Keratinocyte (primary cell): ENCODE measurements at regions not wholly inside any gene's neighbourhood (a gene's known extent, or its start where the extent isn't known, plus 50 kb on each side); places are given as distances from the start of the nearest gene placed in this dataset.

Experiments used
- DNase-seq: peaks from one replicate; pipeline ENCODE4 v3.0.0-alpha.2; 2011; ENCODE audit warnings: low read depth, missing footprints, low spot score
- FAIRE-seq: peaks from 2 replicates; lab custom pipeline; 2011; peaks lifted over from hg19 to GRCh38; lab: Jason Lieb, UNC
- H2AFZ ChIP-seq: 2 replicates; pipeline ENCODE4 v1.6.0; 2012; ENCODE audit warnings: low read length, control low read depth, inconsistent platforms; ENCODE audit not compliant: control insufficient read depth
- H3K27ac ChIP-seq: 2 replicates; pipeline ENCODE4 v1.5.1; 2011; ENCODE audit warnings: low read length; ENCODE audit not compliant: control insufficient read depth, insufficient read depth
- H3K27me3 ChIP-seq: 3 replicates; pipeline ENCODE4 v1.6.0; 2011; ENCODE audit warnings: low read length; ENCODE audit not compliant: control insufficient read depth, insufficient read depth; ENCODE audit errors: extremely low read depth
- H3K36me3 ChIP-seq, 2 experiments: 2 replicates in 1 of 2; 3 replicates in 1 of 2; pipeline ENCODE4 v1.5.1; 2011; ENCODE audit warnings: low read length in 2 of 2, mild to moderate bottlenecking in 1 of 2; ENCODE audit not compliant: control insufficient read depth in 2 of 2, insufficient read depth in 2 of 2; ENCODE audit errors: extremely low read depth in 1 of 2
- H3K4me1 ChIP-seq: 3 replicates; pipeline ENCODE4 v1.5.1; 2011; ENCODE audit warnings: low read length; ENCODE audit not compliant: control insufficient read depth, insufficient read depth; ENCODE audit errors: extremely low read depth
- H3K4me2 ChIP-seq: 3 replicates; pipeline ENCODE4 v1.6.0; 2011; ENCODE audit warnings: low read depth, low read length; ENCODE audit not compliant: control insufficient read depth, insufficient read depth; ENCODE audit errors: extremely low read depth
- H3K4me3 ChIP-seq, 3 experiments: fragments of 200-600 bp in 1 of 3; sonication (generic) in 1 of 3; 2 replicates in 2 of 3; 3 replicates in 1 of 3; pipeline ENCODE4 v1.5.1; 2011 to 2016; ENCODE audit warnings: low read length in 3 of 3, mild to moderate bottlenecking in 3 of 3, control low read depth in 2 of 3, inconsistent platforms in 1 of 3, low read depth in 1 of 3, mixed read lengths in 1 of 3, mixed run types in 1 of 3, moderate library complexity in 1 of 3; ENCODE audit not compliant: control insufficient read depth in 2 of 3, insufficient read depth in 2 of 3; ENCODE audit errors: extremely low read depth in 1 of 3
- H3K79me2 ChIP-seq: 2 replicates; pipeline ENCODE4 v1.6.0; 2012; ENCODE audit warnings: low read length; ENCODE audit not compliant: control insufficient read depth, insufficient read depth
- H3K9ac ChIP-seq: 3 replicates; pipeline ENCODE4 v1.6.0; 2011; ENCODE audit warnings: low read length; ENCODE audit not compliant: control insufficient read depth, insufficient read depth; ENCODE audit errors: extremely low read depth
- H3K9me1 ChIP-seq: 3 replicates; pipeline ENCODE4 v1.6.0; 2011; ENCODE audit warnings: low read length; ENCODE audit not compliant: control insufficient read depth, insufficient read depth; ENCODE audit errors: extremely low read depth
- H3K9me3 ChIP-seq: 2 replicates; pipeline ENCODE4 v1.5.1; 2012; ENCODE audit warnings: low read depth, low read length; ENCODE audit not compliant: control insufficient read depth
- H4K20me1 ChIP-seq: 3 replicates; pipeline ENCODE4 v1.6.0; 2011; ENCODE audit warnings: low read length; ENCODE audit not compliant: control insufficient read depth, insufficient read depth; ENCODE audit errors: extremely low read depth
- EZH2 ChIP-seq: IDR thresholded peaks from one replicate; pipeline ENCODE4 v1.6.1; 2012; ENCODE audit warnings: inconsistent platforms, mild to moderate bottlenecking, low read length, moderate library complexity
- dilution Hi-C: fragments of 300-500 bp; cut with MboI; formaldehyde crosslinking; loops from one replicate; pipeline ENCODE4 v1.7.0; 2020; ENCODE audit warnings: low sequenced_read_pairs; ENCODE audit not compliant: extremely low pct_ligation_motif_present
- TF ChIP-seq, protein P1 (sequence below), 3 experiments: IDR thresholded peaks in 1 of 3; conservative IDR thresholded peaks in 1 of 3; optimal IDR thresholded peaks in 1 of 3; 2 replicates in 2 of 3; 3 replicates in 1 of 3; pipeline versions ENCODE3 to v1.5.1; 2011; ENCODE audit warnings: low read length in 3 of 3, mild to moderate bottlenecking in 3 of 3, moderate library complexity in 2 of 3, control low read depth in 1 of 3, inconsistent platforms in 1 of 3; ENCODE audit not compliant: insufficient read depth in 2 of 3; ENCODE audit errors: extremely low read depth in 1 of 3

DNA sequence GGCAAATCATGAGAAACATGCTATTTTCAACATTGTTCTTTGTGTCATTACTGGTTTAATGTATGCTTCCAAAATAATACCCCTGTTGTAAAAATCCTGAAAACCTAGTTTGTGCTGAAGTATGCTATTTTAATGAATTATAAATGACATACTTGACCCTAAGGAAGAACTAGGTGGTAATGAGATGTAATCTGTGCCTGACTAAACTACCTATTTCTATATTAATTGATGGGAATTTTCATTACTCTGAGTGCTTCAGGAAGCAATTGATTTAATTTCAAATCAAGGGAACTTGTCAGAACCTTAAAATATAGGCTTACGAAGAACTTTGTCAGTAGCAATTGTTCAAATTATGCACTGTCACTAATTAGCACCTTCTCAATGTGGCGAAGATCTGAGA lies 1005.6 kb upstream of the SLC10A2 start:
- no peak for DNase-seq
- Histone ChIP-seq H3K36me3 (no peaks in the 10 kb centered on the region), H3K9me3 (no peaks in the 10 kb centered on the region), H3K4me1 (no peaks in the 10 kb centered on the region), H3K27ac (no peak overlapping the region), H3K9me1 (no peaks in the 10 kb centered on the region), H3K27me3 (no peaks in the 10 kb centered on the region), H3K4me3 (no peak overlapping the region), H3K9ac (no peak overlapping the region), H4K20me1 (no peaks in the 10 kb centered on the region), H2AFZ (no peak overlapping the region), H3K4me2 (no peak overlapping the region), H3K79me2 (no peaks in the 10 kb centered on the region)
- no peak for TF ChIP-seq EZH2
- TF ChIP-seq, protein P1, sequence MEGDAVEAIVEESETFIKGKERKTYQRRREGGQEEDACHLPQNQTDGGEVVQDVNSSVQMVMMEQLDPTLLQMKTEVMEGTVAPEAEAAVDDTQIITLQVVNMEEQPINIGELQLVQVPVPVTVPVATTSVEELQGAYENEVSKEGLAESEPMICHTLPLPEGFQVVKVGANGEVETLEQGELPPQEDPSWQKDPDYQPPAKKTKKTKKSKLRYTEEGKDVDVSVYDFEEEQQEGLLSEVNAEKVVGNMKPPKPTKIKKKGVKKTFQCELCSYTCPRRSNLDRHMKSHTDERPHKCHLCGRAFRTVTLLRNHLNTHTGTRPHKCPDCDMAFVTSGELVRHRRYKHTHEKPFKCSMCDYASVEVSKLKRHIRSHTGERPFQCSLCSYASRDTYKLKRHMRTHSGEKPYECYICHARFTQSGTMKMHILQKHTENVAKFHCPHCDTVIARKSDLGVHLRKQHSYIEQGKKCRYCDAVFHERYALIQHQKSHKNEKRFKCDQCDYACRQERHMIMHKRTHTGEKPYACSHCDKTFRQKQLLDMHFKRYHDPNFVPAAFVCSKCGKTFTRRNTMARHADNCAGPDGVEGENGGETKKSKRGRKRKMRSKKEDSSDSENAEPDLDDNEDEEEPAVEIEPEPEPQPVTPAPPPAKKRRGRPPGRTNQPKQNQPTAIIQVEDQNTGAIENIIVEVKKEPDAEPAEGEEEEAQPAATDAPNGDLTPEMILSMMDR (optimal IDR thresholded peaks at IDR 0.05 in 1 of 3, IDR thresholded peaks at IDR 0.05 in 1 of 3, conservative IDR thresholded peaks at IDR 0.05 in 1 of 3; ENCODE audit: extremely low read depth in 1 of 3, insufficient read depth in 2 of 3, low read length in 3 of 3) = no peak
- no peak for FAIRE-seq
- dilution Hi-C loops = no loop called here

DNA sequence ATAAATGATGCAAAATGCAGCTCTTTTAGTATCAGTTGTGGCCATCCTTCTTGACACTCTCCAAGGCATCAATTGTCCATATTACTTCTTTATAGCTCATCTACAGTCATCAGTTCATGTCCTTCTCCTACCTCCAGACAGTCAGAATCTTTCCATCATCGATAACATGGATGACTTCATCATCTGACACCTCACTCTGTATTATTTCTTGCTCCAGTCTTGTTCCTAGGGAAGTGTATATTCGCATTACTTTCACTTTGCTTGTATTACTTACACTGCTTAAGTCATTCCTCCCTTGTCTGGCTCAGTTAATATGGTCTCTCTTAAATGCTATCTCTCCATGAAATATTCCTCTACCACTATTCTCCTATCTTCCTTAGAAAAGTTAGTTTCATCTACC lies 999.1 kb upstream of the SLC10A2 start:
- H3K4me2 ChIP-seq = no peak overlapping the region
- no peak for FAIRE-seq

More for the DNA sequence above, 999.1 kb upstream of the SLC10A2 start:
- Histone ChIP-seq H3K36me3 (no peaks in the 10 kb centered on the region), H3K4me3 (no peak overlapping the region), H3K4me1 (no peaks in the 10 kb centered on the region), H3K79me2 (no peaks in the 10 kb centered on the region), H3K9me1 (no peaks in the 10 kb centered on the region), H4K20me1 (no peaks in the 10 kb centered on the region), H2AFZ (no peak overlapping the region), H3K27ac (no peak overlapping the region), H3K9me3 (no peaks in the 10 kb centered on the region), H3K9ac (no peak overlapping the region), H3K27me3 (no peaks in the 10 kb centered on the region)
- DNase-seq = no peak
- dilution Hi-C loops = no loop called here
- no peak for TF ChIP-seq EZH2
- TF ChIP-seq, protein P1 (optimal IDR thresholded peaks at IDR 0.05 in 1 of 3, IDR thresholded peaks at IDR 0.05 in 1 of 3, conservative IDR thresholded peaks at IDR 0.05 in 1 of 3; ENCODE audit: extremely low read depth in 1 of 3, insufficient read depth in 2 of 3, low read length in 3 of 3) = no peak
